Activated CD8-positive, alpha-beta T cell treated with anti-CD3 and anti-CD28 coated beads, Interleukin-2, amount 10 ng/mL, durations not matched to agents 7 days and 5 days (primary cell): ENCODE measurements at regions not wholly inside any gene's neighbourhood (a gene's known extent, or its start where the extent isn't known, plus 50 kb on each side); places are given as distances from the start of the nearest gene placed in this dataset.

Experiments
- ATAC-seq: fragments of 150-1000 bp; cut with Tn5 transposase; one replicate; pipeline ENCODE4 v1.10.0; 2021; ENCODE audit warnings: moderate library complexity
- CTCF ChIA-PET: fragments of 350-600 bp; sonication (Branson Sonifier 250); formaldehyde crosslinking; loops from one replicate; lab custom pipeline; 2021; ENCODE audit warnings: antibody characterized with exemption; lab: Charles Lee
- POLR2A ChIA-PET: fragments of 350-600 bp; sonication (Branson Sonifier 250); formaldehyde crosslinking; loops from one replicate; lab custom pipeline; 2021; ENCODE audit warnings: antibody characterized with exemption; lab: Charles Lee
- DNase-seq: peaks from one replicate; pipeline ENCODE4 v3.0.0-alpha.2; 2020
- H3K27ac Mint-ChIP-seq: one replicate; pipeline ENCODE4 v1.8.0; 2021; ENCODE audit warnings: mild to moderate bottlenecking, mixed read lengths
- H3K27me3 Mint-ChIP-seq: one replicate; pipeline ENCODE4 v1.8.0; 2021; ENCODE audit warnings: low read depth, mixed read lengths
- H3K36me3 Mint-ChIP-seq: one replicate; pipeline ENCODE4 v1.8.0; 2021; ENCODE audit warnings: low read depth, mixed read lengths
- H3K4me1 Mint-ChIP-seq: one replicate; pipeline ENCODE4 v1.8.0; 2021; ENCODE audit warnings: low read depth, mixed read lengths
- H3K4me3 Mint-ChIP-seq: one replicate; pipeline ENCODE4 v1.8.0; 2021; ENCODE audit warnings: mild to moderate bottlenecking, mixed read lengths
- H3K9me3 Mint-ChIP-seq: one replicate; pipeline ENCODE4 v1.8.0; 2022; ENCODE audit warnings: mixed read lengths; ENCODE audit not compliant: insufficient read depth

GRCh38 chr12:42673535-42673934 is 84.0 kb upstream of the PRICKLE1 start:
- no peak for DNase-seq
- no peaks in the 10 kb centered on the region for H3K27me3 Mint-ChIP-seq
- ChIA-PET CTCF (no interaction called here), POLR2A (no interaction called here)
- no peak for ATAC-seq
- no peaks in the 10 kb centered on the region for H3K4me1 Mint-ChIP-seq
- H3K9me3 Mint-ChIP-seq, result no peaks in the 10 kb centered on the region
- no peak overlapping the region for H3K4me3 Mint-ChIP-seq
- H3K27ac Mint-ChIP-seq, result no peak overlapping the region
- H3K36me3 Mint-ChIP-seq, result no peaks in the 10 kb centered on the region

DNA sequence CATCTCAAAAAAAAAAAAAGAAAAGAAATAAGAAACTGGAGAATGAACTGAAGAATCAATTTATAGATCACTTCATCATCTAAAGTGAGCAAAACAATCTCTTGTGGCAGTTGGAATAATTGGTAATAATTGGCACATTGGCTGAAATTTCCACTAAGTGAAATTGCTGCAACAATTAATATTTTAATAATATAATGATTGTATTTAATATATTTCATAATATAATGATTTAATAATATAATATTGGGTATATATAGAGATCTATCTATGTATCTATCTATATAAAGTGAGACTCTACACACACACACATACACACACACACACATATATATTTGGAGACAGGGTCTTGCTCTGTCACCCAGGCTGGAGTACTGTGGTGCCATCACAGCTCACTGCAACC is 81.2 kb upstream of the PRICKLE1 start:
- Mint-ChIP-seq H3K27me3 (no peaks in the 10 kb centered on the region), H3K4me1 (no peaks in the 10 kb centered on the region), H3K27ac (no peak overlapping the region), H3K36me3 (no peaks in the 10 kb centered on the region), H3K4me3 (no peak overlapping the region), H3K9me3 (no peaks in the 10 kb centered on the region)
- no peak for DNase-seq
- ChIA-PET CTCF (no interaction called here), POLR2A (no interaction called here)
- ATAC-seq, result no peak

DNA sequence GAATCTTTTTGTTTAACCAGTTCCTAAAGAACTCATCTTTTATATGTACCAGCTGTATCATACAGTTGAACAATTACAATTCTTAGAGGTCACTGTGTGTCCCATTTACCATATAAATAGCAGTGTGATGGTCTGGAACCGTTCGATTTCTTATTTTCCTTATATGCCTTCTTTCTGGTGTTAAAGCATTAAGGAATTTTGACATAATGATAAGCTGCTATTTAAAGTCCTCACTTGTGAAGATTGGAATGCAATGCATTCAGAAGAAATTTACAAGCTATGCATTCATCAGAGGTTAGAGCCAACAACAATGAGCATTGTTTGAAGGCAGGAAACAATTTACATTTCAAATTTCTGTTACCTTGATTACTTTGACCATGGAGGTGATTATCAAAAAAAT is 80.0 kb upstream of the PRICKLE1 start:
- no peaks in the 10 kb centered on the region for H3K4me1 Mint-ChIP-seq
- ATAC-seq (no peak), DNase-seq (no peak)
- no peak overlapping the region for H3K27ac Mint-ChIP-seq
- POLR2A ChIA-PET, result no interaction called here
- H3K4me3 Mint-ChIP-seq, result no peak overlapping the region
- H3K36me3 Mint-ChIP-seq, result no peaks in the 10 kb centered on the region
- CTCF ChIA-PET, result no interaction called here
- H3K27me3 Mint-ChIP-seq, result no peaks in the 10 kb centered on the region
- H3K9me3 Mint-ChIP-seq, result no peaks in the 10 kb centered on the region

DNA sequence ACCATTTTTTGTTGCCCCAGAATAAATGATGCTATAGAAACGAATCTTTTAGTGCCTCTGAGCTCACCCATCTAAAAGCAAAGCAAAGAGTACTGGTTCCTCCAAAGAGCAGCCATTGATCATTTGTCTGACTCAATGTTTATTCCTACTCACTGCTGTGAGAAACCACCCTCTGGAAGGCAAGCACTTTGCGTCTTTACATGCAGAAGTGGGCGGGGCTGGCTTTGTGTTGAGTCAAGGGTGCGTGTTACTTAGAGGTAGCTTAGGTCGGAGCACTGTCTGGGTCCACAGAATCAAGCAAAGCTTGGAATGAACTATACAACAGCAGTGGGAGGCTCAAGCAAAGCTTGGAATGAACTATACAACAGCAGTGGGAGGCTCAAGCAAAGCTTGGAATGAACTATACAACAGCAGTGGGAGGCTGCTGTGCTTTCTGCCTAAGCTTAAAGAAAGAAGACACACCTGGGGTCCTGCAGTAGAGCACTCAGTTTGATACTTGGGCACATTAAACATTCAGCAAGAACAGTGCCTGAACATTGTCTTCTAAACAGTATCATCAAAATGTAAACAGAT is 77.2 kb upstream of the PRICKLE1 start:
- Mint-ChIP-seq H3K4me3 (no peak overlapping the region), H3K4me1 (no peaks in the 10 kb centered on the region), H3K27me3 (no peaks in the 10 kb centered on the region), H3K36me3 (no peaks in the 10 kb centered on the region), H3K9me3 (no peaks in the 10 kb centered on the region), H3K27ac (no peak overlapping the region)
- DNase-seq (no peak), ATAC-seq (no peak)
- POLR2A ChIA-PET, result no interaction called here
- CTCF ChIA-PET, result no interaction called here

- no peak for ATAC-seq
- no peaks in the 10 kb centered on the region for H3K27me3 Mint-ChIP-seq
- H3K9me3 Mint-ChIP-seq, result peaks cover 4% of the 10 kb centered on the region
- no peaks in the 10 kb centered on the region for H3K4me1 Mint-ChIP-seq
- no peaks in the 10 kb centered on the region for H3K36me3 Mint-ChIP-seq
- ChIA-PET POLR2A (no interaction called here), CTCF (no interaction called here)
- no peak for DNase-seq
- H3K27ac Mint-ChIP-seq, result no peak overlapping the region
- H3K4me3 Mint-ChIP-seq, result no peak overlapping the region
Observed at GRCh38 chr12:42663621-42664020, 74.1 kb upstream of the PRICKLE1 start.

- CTCF ChIA-PET, result no interaction called here
- no peak for ATAC-seq
- H3K4me1 Mint-ChIP-seq, result no peaks in the 10 kb centered on the region
Observed at GRCh38 chr12:42660968-42661937, 71.7 kb upstream of the PRICKLE1 start.

DNA sequence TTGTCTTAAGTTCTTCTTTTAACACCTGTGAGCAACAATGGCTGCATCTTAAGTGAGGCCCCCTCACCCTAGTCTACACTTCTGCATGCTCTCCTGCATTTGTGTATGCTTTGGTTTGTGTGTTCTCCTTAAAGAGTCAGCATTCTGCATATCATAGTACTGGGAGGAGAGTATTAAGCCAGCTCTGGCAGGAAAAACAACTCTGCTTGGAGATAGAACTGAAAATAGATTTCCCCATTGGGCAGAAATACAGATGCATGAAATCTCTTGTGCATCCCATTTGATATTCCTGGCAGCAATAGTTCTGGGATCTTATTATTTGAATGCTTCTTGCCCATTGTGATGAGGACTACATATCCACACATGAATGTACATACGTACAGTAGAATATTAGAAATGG is 70.6 kb upstream of the PRICKLE1 start:
- DNase-seq (no peak), ATAC-seq (no peak)
- H3K4me3 Mint-ChIP-seq, result no peak overlapping the region
- ChIA-PET CTCF (no interaction called here), POLR2A (no interaction called here)
- no peaks in the 10 kb centered on the region for H3K4me1 Mint-ChIP-seq
- no peaks in the 10 kb centered on the region for H3K36me3 Mint-ChIP-seq
- H3K9me3 Mint-ChIP-seq, result peaks cover 4% of the 10 kb centered on the region
- no peak overlapping the region for H3K27ac Mint-ChIP-seq
- H3K27me3 Mint-ChIP-seq, result no peaks in the 10 kb centered on the region

More at GRCh38 chr12:42660968-42661937, 71.7 kb upstream of the PRICKLE1 start:
- no peak overlapping the region for H3K27ac Mint-ChIP-seq
- peaks cover 4% of the 10 kb centered on the region for H3K9me3 Mint-ChIP-seq
- no peaks in the 10 kb centered on the region for H3K27me3 Mint-ChIP-seq
- DNase-seq, result no peak
- POLR2A ChIA-PET, result no interaction called here
- H3K4me3 Mint-ChIP-seq, result no peak overlapping the region
- H3K36me3 Mint-ChIP-seq, result no peaks in the 10 kb centered on the region

DNA sequence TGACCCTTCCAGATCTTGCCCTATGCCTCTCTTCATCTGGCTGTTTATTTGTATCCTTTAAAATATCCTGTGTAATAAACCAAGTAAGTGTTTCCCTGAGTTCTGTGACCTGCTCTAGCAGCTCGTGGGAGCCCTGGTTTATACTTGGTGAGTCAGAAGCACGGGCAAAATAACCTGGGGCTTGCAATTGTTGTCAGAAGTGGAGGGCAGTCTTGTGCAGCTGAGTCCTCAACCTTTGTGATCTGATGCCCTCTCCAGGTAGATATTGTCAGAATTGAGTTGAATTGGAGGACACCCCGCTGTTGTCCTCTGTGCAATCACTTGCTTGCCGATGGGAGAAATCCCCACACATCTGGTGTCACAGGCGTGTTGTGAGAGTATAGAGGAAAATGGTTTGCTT is 62.5 kb upstream of the PRICKLE1 start:
- Mint-ChIP-seq H3K4me3 (no peak overlapping the region), H3K27ac (no peak overlapping the region), H3K9me3 (no peaks in the 10 kb centered on the region), H3K4me1 (no peaks in the 10 kb centered on the region), H3K27me3 (no peaks in the 10 kb centered on the region), H3K36me3 (no peaks in the 10 kb centered on the region)
- DNase-seq (no peak), ATAC-seq (no peak)
- POLR2A ChIA-PET, result no interaction called here
- CTCF ChIA-PET, result no interaction called here

DNA sequence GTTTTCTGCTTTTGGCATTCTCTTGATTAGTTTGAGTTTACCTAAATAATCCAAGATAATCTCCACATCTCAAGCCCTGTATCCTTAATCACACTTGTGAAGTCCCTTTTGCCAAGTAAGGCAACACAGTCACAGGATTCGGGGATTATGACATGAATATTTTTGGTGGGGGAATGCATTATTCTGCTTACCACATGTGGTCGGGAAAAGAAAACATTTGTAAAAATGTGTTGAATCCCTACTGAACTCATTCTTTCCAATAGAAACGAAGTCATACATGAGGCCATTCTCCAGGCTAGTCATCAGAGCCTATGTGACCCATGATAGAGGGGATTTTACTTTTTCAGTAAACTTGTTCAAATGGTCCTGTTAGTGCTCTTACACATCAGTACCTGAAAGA is 58.5 kb upstream of the PRICKLE1 start:
- Mint-ChIP-seq H3K9me3 (no peaks in the 10 kb centered on the region), H3K4me1 (no peaks in the 10 kb centered on the region), H3K27ac (no peak overlapping the region), H3K36me3 (no peaks in the 10 kb centered on the region), H3K27me3 (no peaks in the 10 kb centered on the region), H3K4me3 (no peak overlapping the region)
- ATAC-seq, result no peak
- DNase-seq, result no peak
- ChIA-PET CTCF (no interaction called here), POLR2A (no interaction called here)

DNA sequence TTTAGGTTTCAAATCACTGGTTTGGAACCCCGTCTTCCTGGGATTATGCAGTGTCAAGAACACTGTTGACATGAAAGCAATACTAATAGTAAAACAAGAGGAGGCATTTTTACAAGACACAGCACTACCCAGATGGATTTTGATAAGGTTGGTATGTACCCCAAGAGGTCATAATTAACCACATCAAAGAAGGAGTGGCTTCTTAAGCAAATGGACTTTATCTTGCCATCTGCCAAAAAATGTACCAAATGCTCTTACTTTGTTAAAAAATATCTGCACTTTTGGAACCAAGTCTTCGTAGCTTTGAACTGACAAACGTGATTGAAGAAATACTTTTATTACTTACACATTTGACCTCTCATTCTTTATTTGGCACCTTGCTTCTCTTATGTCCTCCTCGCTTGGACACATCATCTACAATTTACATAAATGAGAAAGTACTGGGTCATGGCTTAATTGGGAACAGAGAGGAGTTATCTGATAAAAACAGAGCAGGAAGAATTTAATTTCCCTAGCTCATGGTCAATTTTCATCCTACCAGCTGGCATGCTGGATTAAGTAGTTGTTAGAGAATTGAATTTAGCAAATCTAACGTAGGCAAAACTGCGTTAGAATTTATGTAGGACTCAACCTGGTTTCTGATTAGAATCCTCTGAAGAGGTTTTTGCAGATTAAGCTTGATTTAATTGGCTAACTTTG is 54.5 kb upstream of the PRICKLE1 start:
- ChIA-PET POLR2A (no interaction called here), CTCF (no interaction called here)
- Mint-ChIP-seq H3K4me3 (no peak overlapping the region), H3K4me1 (no peaks in the 10 kb centered on the region), H3K9me3 (no peaks in the 10 kb centered on the region), H3K36me3 (no peaks in the 10 kb centered on the region), H3K27me3 (no peaks in the 10 kb centered on the region), H3K27ac (no peak overlapping the region)
- DNase-seq, result no peak
- ATAC-seq, result no peak

GRCh38 chr12:42641221-42641885 is 51.8 kb upstream of the PRICKLE1 start:
- Mint-ChIP-seq H3K36me3 (no peaks in the 10 kb centered on the region), H3K27me3 (no peaks in the 10 kb centered on the region), H3K27ac (no peak overlapping the region), H3K4me3 (no peak overlapping the region), H3K4me1 (no peaks in the 10 kb centered on the region), H3K9me3 (no peaks in the 10 kb centered on the region)
- DNase-seq (no peak), ATAC-seq (no peak)
- CTCF ChIA-PET, result no interaction called here
- POLR2A ChIA-PET, result no interaction called here

- ATAC-seq, result no peak
- H3K36me3 Mint-ChIP-seq, result no peaks in the 10 kb centered on the region
- ChIA-PET CTCF (no interaction called here), POLR2A (no interaction called here)
- no peak overlapping the region for H3K4me3 Mint-ChIP-seq
- no peak for DNase-seq
- no peak overlapping the region for H3K27ac Mint-ChIP-seq
- H3K27me3 Mint-ChIP-seq, result no peaks in the 10 kb centered on the region
- no peaks in the 10 kb centered on the region for H3K9me3 Mint-ChIP-seq
- H3K4me1 Mint-ChIP-seq, result no peaks in the 10 kb centered on the region
Observed at GRCh38 chr12:42640391-42640790, 50.8 kb upstream of the PRICKLE1 start.
